Uterus (tissue), 3 donors: ENCODE measurements at regions not wholly inside any gene's neighbourhood (a gene's known extent, or its start where the extent isn't known, plus 50 kb on each side); places are given as distances from the start of the nearest gene placed in this dataset.

ENCODE experiments used
- DNase-seq, 2 donors: peaks; one replicate each; pipeline ENCODE4 v3.0.0-alpha.2; 2019 to 2020
- H3K27ac ChIP-seq, 2 donors: fragments of 200-600 bp; sonication (generic); 1 replicate in 1 of 2; 2 replicates in 1 of 2; pipeline ENCODE4 v1.5.1; 2016 to 2018
- H3K27me3 ChIP-seq, 2 donors: fragments of 200-600 bp; sonication (generic); one replicate each; pipeline ENCODE4 v1.5.1; 2018 to 2019; ENCODE audit warnings: control low read depth in 1 of 2
- H3K36me3 ChIP-seq, 2 donors: fragments of 200-600 bp; sonication (generic); one replicate each; pipeline ENCODE4 v1.5.1; 2019; ENCODE audit warnings: control low read depth in 1 of 2
- H3K4me1 ChIP-seq, 2 donors: fragments of 200-600 bp; sonication (generic); one replicate each; pipeline ENCODE4 v1.5.1; 2018 to 2019; ENCODE audit warnings: control low read depth in 1 of 2
- H3K4me3 ChIP-seq, 2 donors: fragments of 200-600 bp; sonication (generic); 1 replicate in 1 of 2; 2 replicates in 1 of 2; pipeline ENCODE4 v1.5.1; 2018 to 2019; ENCODE audit warnings: mild to moderate bottlenecking in 1 of 2
- H3K9me3 ChIP-seq, 2 donors: fragments of 200-600 bp; sonication (generic); one replicate each; pipeline ENCODE4 v1.5.1; 2019; ENCODE audit warnings: control low read depth in 1 of 2
- POLR2A ChIP-seq, 2 donors: fragments of 450-650 bp; IDR thresholded peaks; one replicate each; pipeline ENCODE4 v1.6.1; 2016; ENCODE audit warnings: antibody characterized with exemption in 2 of 2, mild to moderate bottlenecking in 1 of 2, moderate library complexity in 1 of 2
- intact Hi-C: fragments of 100-400 bp; cut with DNase I; formaldehyde crosslinking; loops from one replicate; pipeline ENCODE4 v1.15.1; 2023; ENCODE audit warnings: low total_unique reads
- TF ChIP-seq, protein P1 (sequence below), 4 experiments: fragments of 200-600 bp in 2 of 4; fragments of 450-650 bp in 2 of 4; sonication (generic) in 2 of 4; IDR thresholded peaks; one replicate each; pipeline ENCODE4 v1.5.1; 2016 to 2019; ENCODE audit warnings: antibody characterized with exemption in 4 of 4, mild to moderate bottlenecking in 2 of 4, moderate library complexity in 1 of 4
- donor health status: DM: yes; HTN: yes; CAD: no.

DNA sequence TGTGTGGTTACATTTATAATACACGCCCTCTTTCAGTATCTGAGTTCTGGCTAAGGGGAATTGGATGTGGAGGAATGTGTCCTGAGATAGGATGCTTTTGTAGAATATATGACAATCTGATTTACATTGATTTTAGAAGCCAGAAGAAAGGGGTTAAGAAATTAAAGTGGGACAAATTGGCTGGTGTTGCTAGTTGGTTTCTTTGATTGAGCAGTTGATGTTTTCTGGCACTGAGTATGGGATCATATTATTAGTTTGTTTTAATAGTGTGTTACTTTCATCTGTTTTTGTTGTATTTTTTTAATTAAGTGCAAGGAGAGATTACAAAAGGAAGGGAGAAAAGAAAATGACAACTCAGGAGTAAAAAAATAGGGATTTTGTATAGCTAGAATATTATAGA lies 1634.7 kb upstream of the B3GALT2 start:
- Histone ChIP-seq H3K27ac (no peak overlapping the region), H3K4me1 (no peaks in the 10 kb centered on the region)
- TF ChIP-seq, protein P1, sequence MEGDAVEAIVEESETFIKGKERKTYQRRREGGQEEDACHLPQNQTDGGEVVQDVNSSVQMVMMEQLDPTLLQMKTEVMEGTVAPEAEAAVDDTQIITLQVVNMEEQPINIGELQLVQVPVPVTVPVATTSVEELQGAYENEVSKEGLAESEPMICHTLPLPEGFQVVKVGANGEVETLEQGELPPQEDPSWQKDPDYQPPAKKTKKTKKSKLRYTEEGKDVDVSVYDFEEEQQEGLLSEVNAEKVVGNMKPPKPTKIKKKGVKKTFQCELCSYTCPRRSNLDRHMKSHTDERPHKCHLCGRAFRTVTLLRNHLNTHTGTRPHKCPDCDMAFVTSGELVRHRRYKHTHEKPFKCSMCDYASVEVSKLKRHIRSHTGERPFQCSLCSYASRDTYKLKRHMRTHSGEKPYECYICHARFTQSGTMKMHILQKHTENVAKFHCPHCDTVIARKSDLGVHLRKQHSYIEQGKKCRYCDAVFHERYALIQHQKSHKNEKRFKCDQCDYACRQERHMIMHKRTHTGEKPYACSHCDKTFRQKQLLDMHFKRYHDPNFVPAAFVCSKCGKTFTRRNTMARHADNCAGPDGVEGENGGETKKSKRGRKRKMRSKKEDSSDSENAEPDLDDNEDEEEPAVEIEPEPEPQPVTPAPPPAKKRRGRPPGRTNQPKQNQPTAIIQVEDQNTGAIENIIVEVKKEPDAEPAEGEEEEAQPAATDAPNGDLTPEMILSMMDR (IDR thresholded peaks at IDR 0.05) = no peak
- no peak for TF ChIP-seq POLR2A (IDR thresholded peaks at IDR 0.05)

DNA sequence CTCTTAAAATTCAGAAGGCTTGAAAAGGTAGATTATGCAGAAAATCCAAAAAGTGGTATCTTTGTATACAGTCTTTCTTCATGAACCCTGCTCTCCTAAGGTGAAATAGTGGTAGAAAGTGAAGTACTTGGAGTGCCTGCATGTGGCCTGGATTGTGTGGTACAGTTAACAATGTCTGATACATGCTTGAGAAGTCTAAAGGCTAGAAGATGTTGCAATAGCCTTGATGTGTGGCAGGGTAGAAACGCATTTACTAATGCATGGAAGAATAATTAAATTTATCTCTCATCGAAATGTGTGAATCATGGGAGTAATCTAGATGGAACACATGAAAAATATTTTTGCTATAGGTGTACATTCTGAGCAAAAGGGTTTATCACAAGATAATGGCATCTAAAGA lies 1632.3 kb upstream of the B3GALT2 start:
- no peaks in the 10 kb centered on the region for H3K36me3 ChIP-seq
- H3K27me3 ChIP-seq = no peaks in the 10 kb centered on the region
- no peak for TF ChIP-seq POLR2A (IDR thresholded peaks at IDR 0.05)
- no peak overlapping the region for H3K27ac ChIP-seq
- no peak overlapping the region for H3K4me3 ChIP-seq
- H3K4me1 ChIP-seq = no peaks in the 10 kb centered on the region
- no peaks in the 10 kb centered on the region for H3K9me3 ChIP-seq
- DNase-seq = no peak
- intact Hi-C loops = loop anchor here (5.0 kb wide), 1 partner anchor 236 kb away; no protein-coding TSS in a partner anchor

More for the DNA sequence above, 1634.7 kb upstream of the B3GALT2 start:
- Histone ChIP-seq H3K27me3 (no peaks in the 10 kb centered on the region), H3K9me3 (no peaks in the 10 kb centered on the region), H3K4me3 (no peak overlapping the region), H3K36me3 (no peaks in the 10 kb centered on the region)
- intact Hi-C loops = no loop called here
- no peak for DNase-seq

DNA sequence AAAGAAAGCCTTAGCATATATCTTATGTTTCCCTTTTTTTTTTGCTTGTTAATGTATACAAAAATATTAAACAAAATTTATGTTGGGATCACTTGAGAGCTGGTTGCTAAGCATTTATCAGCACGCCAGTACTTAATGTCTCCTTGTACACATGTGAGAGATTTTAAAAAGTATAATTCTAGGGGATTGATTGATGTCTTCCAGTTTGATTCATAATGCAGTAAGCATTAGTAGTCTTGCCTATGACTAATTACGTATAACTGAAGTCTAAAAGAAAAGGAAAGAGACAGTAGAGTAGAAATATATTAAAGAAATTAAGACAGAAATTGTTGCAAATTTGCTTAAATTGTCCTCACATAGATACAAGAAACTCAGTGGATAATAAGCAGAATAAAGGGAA lies 1630.4 kb upstream of the B3GALT2 start:
- intact Hi-C loops = loop anchor here (5.0 kb wide), 1 partner anchor 235 kb away; no protein-coding TSS in a partner anchor
- H3K27me3 ChIP-seq = no peaks in the 10 kb centered on the region
- TF ChIP-seq, protein P1 (IDR thresholded peaks at IDR 0.05) = no peak
- no peaks in the 10 kb centered on the region for H3K9me3 ChIP-seq
- DNase-seq = no peak
- no peaks in the 10 kb centered on the region for H3K4me1 ChIP-seq
- H3K4me3 ChIP-seq = no peak overlapping the region
- no peaks in the 10 kb centered on the region for H3K36me3 ChIP-seq
- H3K27ac ChIP-seq = no peak overlapping the region

DNA sequence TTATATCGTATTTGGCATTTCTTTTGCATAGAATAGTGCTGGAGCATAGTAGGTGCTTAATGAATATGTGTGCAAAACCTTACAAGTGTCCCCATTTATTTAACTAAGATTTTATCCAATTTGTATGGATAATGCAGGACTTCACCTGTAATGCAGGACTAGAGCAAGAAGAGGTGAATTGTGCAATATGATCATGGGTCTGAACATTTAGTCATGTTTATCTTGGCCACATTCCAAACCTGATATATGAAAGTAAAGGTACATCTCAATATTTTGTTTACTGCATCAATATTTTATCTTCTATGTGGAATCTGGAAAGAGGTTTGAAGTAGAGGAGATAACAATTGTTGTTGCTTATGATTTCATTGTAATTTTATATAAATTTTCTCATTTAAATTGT lies 1626.7 kb upstream of the B3GALT2 start:
- DNase-seq = no peak
- Histone ChIP-seq H3K9me3 (no peaks in the 10 kb centered on the region), H3K4me1 (no peaks in the 10 kb centered on the region), H3K27me3 (no peaks in the 10 kb centered on the region), H3K4me3 (no peak overlapping the region), H3K36me3 (no peaks in the 10 kb centered on the region), H3K27ac (no peak overlapping the region)
- intact Hi-C loops = no loop called here
- TF ChIP-seq POLR2A (IDR thresholded peaks at IDR 0.05) = no peak
- TF ChIP-seq, protein P1 (IDR thresholded peaks at IDR 0.05) = no peak

DNA sequence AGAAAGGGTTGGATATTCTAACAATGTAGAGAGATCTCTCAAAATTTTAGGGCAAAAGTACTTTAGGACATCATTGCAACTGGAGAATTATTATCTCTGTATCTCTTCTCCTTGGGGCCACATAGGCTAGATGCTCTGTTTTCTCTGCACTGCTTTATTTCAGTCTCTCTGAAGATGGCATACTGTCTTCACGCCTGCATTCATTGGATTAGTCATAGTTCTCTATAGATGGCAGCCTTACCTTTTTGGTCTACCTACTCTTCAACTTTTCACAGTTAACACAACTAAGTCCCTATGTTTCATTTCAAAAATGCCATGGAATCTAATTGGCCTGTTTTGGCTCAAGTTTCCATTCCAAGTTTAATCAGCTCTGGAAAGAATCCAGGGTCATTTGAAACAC lies 1623.3 kb upstream of the B3GALT2 start:
- Histone ChIP-seq H3K27me3 (no peaks in the 10 kb centered on the region), H3K9me3 (no peaks in the 10 kb centered on the region), H3K36me3 (no peaks in the 10 kb centered on the region), H3K27ac (no peak overlapping the region), H3K4me1 (no peaks in the 10 kb centered on the region), H3K4me3 (no peak overlapping the region)
- no peak for DNase-seq
- TF ChIP-seq POLR2A (IDR thresholded peaks at IDR 0.05) = no peak
- TF ChIP-seq, protein P1 (IDR thresholded peaks at IDR 0.05) = no peak
- intact Hi-C loops = no loop called here

DNA sequence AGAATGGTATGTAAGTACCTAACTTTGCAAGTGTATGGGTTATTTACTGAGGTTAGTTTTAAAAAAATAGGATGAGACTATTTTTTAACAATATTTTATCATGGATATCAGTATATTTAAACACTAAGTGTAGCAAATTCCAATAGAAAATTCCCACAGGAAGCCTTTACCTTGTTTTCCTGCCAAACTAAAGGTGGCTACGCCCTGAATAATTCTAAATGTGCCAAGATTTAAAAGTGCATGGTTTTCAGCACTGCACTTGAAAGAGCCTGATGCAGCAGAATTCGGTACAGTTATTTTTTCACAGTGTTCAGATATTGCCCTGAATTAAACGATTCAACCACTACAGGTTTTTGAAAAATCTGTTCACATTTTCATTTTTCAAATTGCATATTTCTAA lies 1622.8 kb upstream of the B3GALT2 start:
- Histone ChIP-seq H3K36me3 (no peaks in the 10 kb centered on the region), H3K4me1 (no peaks in the 10 kb centered on the region), H3K9me3 (no peaks in the 10 kb centered on the region), H3K27ac (no peak overlapping the region), H3K4me3 (no peak overlapping the region), H3K27me3 (no peaks in the 10 kb centered on the region)
- intact Hi-C loops = no loop called here
- DNase-seq = no peak
- no peak for TF ChIP-seq POLR2A (IDR thresholded peaks at IDR 0.05)
- TF ChIP-seq, protein P1 (IDR thresholded peaks at IDR 0.05) = no peak
